ENCODE measurements at regions not wholly inside any gene's neighbourhood (a gene's known extent, or its start where the extent isn't known, plus 50 kb on each side); places are given as distances from the start of the nearest gene placed in this dataset.

DNA sequence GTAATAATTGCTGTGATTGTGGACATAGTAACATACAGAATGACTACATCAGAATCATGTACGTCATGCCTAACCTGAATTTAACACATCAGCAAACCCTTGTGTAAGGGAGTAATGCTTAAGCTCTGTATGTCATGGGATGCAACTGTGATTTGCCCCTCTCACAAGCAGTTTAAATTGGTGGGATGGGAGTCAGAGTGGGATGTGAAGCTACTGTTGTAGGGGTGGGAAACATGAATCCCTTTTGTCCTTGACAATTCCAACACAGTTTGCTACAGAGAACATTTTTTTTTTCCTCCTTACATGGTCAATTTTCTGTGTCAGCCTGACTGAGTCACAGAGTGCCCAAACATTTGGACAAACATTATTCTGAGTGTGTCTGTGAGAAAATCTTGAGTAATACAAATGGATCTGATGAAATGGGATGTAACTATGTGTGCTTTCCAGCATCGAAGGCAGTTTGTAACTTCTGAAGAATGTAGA, 392.8 kb downstream of the GPM6A start:
- TF ChIP-seq MAFK (IDR thresholded peaks at IDR 0.05; ENCODE audit: low read depth, low read length) = no peak
- TF ChIP-seq POLR2AphosphoS5 (IDR thresholded peaks at IDR 0.05; ENCODE audit: low read depth, low read length) = no peak
- TF ChIP-seq, protein P1, sequence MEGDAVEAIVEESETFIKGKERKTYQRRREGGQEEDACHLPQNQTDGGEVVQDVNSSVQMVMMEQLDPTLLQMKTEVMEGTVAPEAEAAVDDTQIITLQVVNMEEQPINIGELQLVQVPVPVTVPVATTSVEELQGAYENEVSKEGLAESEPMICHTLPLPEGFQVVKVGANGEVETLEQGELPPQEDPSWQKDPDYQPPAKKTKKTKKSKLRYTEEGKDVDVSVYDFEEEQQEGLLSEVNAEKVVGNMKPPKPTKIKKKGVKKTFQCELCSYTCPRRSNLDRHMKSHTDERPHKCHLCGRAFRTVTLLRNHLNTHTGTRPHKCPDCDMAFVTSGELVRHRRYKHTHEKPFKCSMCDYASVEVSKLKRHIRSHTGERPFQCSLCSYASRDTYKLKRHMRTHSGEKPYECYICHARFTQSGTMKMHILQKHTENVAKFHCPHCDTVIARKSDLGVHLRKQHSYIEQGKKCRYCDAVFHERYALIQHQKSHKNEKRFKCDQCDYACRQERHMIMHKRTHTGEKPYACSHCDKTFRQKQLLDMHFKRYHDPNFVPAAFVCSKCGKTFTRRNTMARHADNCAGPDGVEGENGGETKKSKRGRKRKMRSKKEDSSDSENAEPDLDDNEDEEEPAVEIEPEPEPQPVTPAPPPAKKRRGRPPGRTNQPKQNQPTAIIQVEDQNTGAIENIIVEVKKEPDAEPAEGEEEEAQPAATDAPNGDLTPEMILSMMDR (IDR thresholded peaks at IDR 0.05; ENCODE audit: control extremely low read depth in 1 of 3, insufficient read depth in 1 of 3, low read depth in 1 of 3, low read length in 3 of 3) = no peak
- no peak for TF ChIP-seq CEBPB (IDR thresholded peaks at IDR 0.05; ENCODE audit: low read depth, low read length)
- no peak for TF ChIP-seq EZH2 (IDR thresholded peaks at IDR 0.05; ENCODE audit: low read depth, low read length, severe bottlenecking)
- no peak for TF ChIP-seq POLR2A (IDR thresholded peaks at IDR 0.05; ENCODE audit: control extremely low read depth in 1 of 2, low read depth in 2 of 2, low read length in 2 of 2)
- TF ChIP-seq CREB1 (IDR thresholded peaks at IDR 0.05) = no peak
- no peak for TF ChIP-seq EGR1 (IDR thresholded peaks at IDR 0.05; ENCODE audit: borderline replicate concordance, low read depth, low read length)
- no peak for TF ChIP-seq EP300 (IDR thresholded peaks at IDR 0.05; ENCODE audit: borderline replicate concordance in 1 of 2, low read depth in 2 of 2, low read length in 2 of 2)
- TF ChIP-seq, protein P2, sequence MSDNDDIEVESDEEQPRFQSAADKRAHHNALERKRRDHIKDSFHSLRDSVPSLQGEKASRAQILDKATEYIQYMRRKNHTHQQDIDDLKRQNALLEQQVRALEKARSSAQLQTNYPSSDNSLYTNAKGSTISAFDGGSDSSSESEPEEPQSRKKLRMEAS (IDR thresholded peaks at IDR 0.05) = no peak
- no peak for TF ChIP-seq RXRA (IDR thresholded peaks at IDR 0.05; ENCODE audit: insufficient read depth, low read depth, low read length)
- no peak for TF ChIP-seq ZNF274 (IDR thresholded peaks at IDR 0.05; ENCODE audit: borderline replicate concordance, extremely low read depth, low read length)

Measured in H1 (cell line).